Adrenal gland (tissue), 7 donors: ENCODE measurements at regions not wholly inside any gene's neighbourhood (a gene's known extent, or its start where the extent isn't known, plus 50 kb on each side); places are given as distances from the start of the nearest gene placed in this dataset.

Experiments
- DNase-seq, 7 donors: peaks; one replicate each; pipeline ENCODE4 v3.0.0-alpha.2; 2019 to 2020
- H3K27ac ChIP-seq, 5 donors: fragments of 200-600 bp; sonication (generic) in 4 of 5; 1 replicate in 3 of 5; 2 replicates in 2 of 5; pipeline versions ENCODE4 v1.5.1 to v1.8.0; 2016 to 2020; ENCODE audit warnings: mild to moderate bottlenecking in 1 of 5
- H3K27me3 ChIP-seq: fragments of 200-600 bp; 2 replicates; pipeline ENCODE4 v1.8.0; 2021
- H3K36me3 ChIP-seq, 2 donors: fragments of 200-600 bp; replicated peaks in 1 of 2; 1 replicate in 1 of 2; 2 replicates in 1 of 2; pipeline versions ENCODE4 v1.5.1 to v1.8.0; 2018 to 2022
- H3K4me1 ChIP-seq, 2 donors: fragments of 200-600 bp; replicated peaks in 1 of 2; 1 replicate in 1 of 2; 2 replicates in 1 of 2; pipeline versions ENCODE4 v1.5.1 to v1.8.0; 2018 to 2021
- H3K4me3 ChIP-seq, 4 donors: fragments of 200-600 bp; sonication (generic) in 3 of 4; one replicate each; pipeline ENCODE4 v1.5.1; 2016 to 2018
- H3K9me3 ChIP-seq, 3 donors: fragments of 200-600 bp; sonication (generic) in 1 of 3; replicated peaks in 1 of 3; 1 replicate in 2 of 3; 2 replicates in 1 of 3; pipeline versions ENCODE4 v1.5.1 to v1.8.0; 2016 to 2021
- POLR2A ChIP-seq, 2 donors: fragments of 450-650 bp; IDR thresholded peaks; one replicate each; pipeline ENCODE4 v1.6.1; 2017; ENCODE audit warnings: antibody characterized with exemption in 2 of 2, mild to moderate bottlenecking in 2 of 2, moderate library complexity in 1 of 2
- intact Hi-C, 2 donors: fragments of 100-400 bp; cut with DNase I; formaldehyde crosslinking; loops; one replicate each; pipeline versions ENCODE4 v1.14.1 to v1.15.0; 2022 to 2023
- small RNA-seq, 2 donors: library from RNA; depleted of rRNA; stranded (forward); fragments of <200 nt; gene quantifications; one replicate each; pipeline ENCODE3, GENCODE V24; 2016
- TF ChIP-seq, protein P1 (sequence below), 6 experiments: fragments of 450-650 bp in 4 of 6; fragments of 200-600 bp in 2 of 6; sonication (generic) in 1 of 6; IDR thresholded peaks; 1 replicate in 5 of 6; 2 replicates in 1 of 6; pipeline versions ENCODE4 v1.5.1 to v1.8.0; 2016 to 2021; ENCODE audit warnings: antibody characterized with exemption in 6 of 6, mild to moderate bottlenecking in 2 of 6, moderate library complexity in 1 of 6
- donor health status: DM: yes; HTN: yes; CAD: no.
- donor health status: DM: no; HTN: no; CAD: no.
- donor health status: DM: no; HTN: no; CAD: no.

GRCh38 chr1:107003972-107004371 is 52.5 kb upstream of the PRMT6 start:
- intact Hi-C loops: no loop called here
- no peak for TF ChIP-seq POLR2A (IDR thresholded peaks at IDR 0.05)
- TF ChIP-seq, protein P1, sequence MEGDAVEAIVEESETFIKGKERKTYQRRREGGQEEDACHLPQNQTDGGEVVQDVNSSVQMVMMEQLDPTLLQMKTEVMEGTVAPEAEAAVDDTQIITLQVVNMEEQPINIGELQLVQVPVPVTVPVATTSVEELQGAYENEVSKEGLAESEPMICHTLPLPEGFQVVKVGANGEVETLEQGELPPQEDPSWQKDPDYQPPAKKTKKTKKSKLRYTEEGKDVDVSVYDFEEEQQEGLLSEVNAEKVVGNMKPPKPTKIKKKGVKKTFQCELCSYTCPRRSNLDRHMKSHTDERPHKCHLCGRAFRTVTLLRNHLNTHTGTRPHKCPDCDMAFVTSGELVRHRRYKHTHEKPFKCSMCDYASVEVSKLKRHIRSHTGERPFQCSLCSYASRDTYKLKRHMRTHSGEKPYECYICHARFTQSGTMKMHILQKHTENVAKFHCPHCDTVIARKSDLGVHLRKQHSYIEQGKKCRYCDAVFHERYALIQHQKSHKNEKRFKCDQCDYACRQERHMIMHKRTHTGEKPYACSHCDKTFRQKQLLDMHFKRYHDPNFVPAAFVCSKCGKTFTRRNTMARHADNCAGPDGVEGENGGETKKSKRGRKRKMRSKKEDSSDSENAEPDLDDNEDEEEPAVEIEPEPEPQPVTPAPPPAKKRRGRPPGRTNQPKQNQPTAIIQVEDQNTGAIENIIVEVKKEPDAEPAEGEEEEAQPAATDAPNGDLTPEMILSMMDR (IDR thresholded peaks at IDR 0.05): no peak
- H3K9me3 ChIP-seq: no peaks in the 10 kb centered on the region
- no peaks in the 10 kb centered on the region for H3K36me3 ChIP-seq
- no peak for DNase-seq
- no peak overlapping the region for H3K4me3 ChIP-seq
- no peaks in the 10 kb centered on the region for H3K27me3 ChIP-seq
- no peaks in the 10 kb centered on the region for H3K4me1 ChIP-seq
- no peak overlapping the region for H3K27ac ChIP-seq

GRCh38 chr1:107004421-107004820 is 52.1 kb upstream of the PRMT6 start:
- Histone ChIP-seq H3K9me3 (no peaks in the 10 kb centered on the region), H3K27me3 (no peaks in the 10 kb centered on the region), H3K27ac (no peak overlapping the region), H3K36me3 (no peaks in the 10 kb centered on the region), H3K4me3 (no peak overlapping the region), H3K4me1 (no peaks in the 10 kb centered on the region)
- TF ChIP-seq POLR2A (IDR thresholded peaks at IDR 0.05): no peak
- intact Hi-C loops: no loop called here
- no peak for DNase-seq

Small RNA genes in the stretch of these regions (small RNA-seq; reads per million reads assigned to genes)
- 0 reads per million in 2 donors for gene AL596327.1
- gene SEPT2P1: 0 reads per million in 2 donors
